Superior temporal gyrus (tissue), 1 donor: ENCODE measurements at regions not wholly inside any gene's neighbourhood (a gene's known extent, or its start where the extent isn't known, plus 50 kb on each side); places are given as distances from the start of the nearest gene placed in this dataset.
"Not testable (repeated sequence)": the region's sequence is repeated elsewhere in the genome, so short reads cannot be mapped to it uniquely, and the experiment has no call there.

ENCODE experiments used
- DNase-seq: peaks from one replicate; pipeline ENCODE4 v3.0.0-alpha.2; 2016; ENCODE audit errors: extremely low spot score

DNA sequence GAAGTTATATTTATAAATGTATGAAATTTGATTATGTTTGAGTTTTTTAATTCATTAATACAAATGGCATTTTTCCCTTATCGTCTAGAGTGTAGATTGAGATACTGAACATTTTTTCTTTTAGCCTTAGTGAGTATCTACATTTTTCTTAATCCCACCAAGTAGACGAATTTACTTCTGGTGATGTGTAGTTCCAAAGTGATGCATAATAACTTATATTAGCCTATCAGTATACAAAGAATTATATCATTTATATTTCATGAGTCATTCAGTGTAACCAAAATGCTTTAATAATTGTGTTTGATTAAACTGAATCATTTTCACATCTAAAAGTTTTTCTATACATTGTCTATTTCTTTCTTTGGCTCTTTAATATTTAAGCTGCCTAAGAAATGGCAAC lies 745.6 kb upstream of the LUZP2 start:
- DNase-seq: no peak

GRCh38 chr11:23755076-23755475 lies 741.8 kb upstream of the LUZP2 start:
- no peak for DNase-seq

- DNase-seq: no peak
Measured at GRCh38 chr11:23755769-23756168, 741.1 kb upstream of the LUZP2 start.

DNA sequence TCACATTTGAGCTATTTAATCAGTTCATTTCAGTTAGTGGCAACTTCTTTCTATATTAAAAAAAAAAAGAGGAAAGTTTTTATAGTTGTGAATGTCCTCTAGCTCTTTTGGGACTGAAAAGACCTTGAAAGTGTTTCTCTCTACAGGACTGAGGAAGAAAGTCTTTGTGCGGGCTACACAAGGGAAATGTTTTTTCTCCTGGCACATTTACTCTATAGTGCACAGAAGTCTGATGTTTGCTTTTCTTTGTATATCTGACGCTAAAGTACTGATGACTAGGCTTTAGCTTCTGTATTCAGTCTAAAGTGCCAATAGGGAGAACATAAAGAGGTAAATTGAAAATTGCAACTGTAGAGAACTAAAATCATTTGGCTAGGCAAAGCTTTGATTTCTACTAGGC lies 737.4 kb upstream of the LUZP2 start:
- DNase-seq: no peak

DNA sequence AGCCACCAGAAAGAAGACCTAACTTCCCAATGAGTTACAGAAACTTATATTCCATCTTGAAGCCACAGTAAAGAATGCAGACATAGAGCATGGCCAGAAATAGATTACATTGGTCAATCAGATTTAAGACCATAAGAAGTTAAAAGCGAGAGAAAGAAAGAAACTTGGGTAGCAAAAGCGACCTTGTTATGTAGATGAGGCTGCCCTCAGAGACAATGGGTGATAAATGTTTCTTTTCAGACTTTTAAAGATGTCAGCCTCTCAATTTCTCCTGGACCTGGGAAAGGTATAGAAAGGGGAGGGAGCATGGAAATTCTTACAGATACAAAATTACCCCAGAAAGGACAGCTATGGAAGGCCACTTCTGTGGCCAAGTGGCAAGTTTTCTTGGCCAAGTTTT lies 732.6 kb upstream of the LUZP2 start:
- DNase-seq: no peak

DNA sequence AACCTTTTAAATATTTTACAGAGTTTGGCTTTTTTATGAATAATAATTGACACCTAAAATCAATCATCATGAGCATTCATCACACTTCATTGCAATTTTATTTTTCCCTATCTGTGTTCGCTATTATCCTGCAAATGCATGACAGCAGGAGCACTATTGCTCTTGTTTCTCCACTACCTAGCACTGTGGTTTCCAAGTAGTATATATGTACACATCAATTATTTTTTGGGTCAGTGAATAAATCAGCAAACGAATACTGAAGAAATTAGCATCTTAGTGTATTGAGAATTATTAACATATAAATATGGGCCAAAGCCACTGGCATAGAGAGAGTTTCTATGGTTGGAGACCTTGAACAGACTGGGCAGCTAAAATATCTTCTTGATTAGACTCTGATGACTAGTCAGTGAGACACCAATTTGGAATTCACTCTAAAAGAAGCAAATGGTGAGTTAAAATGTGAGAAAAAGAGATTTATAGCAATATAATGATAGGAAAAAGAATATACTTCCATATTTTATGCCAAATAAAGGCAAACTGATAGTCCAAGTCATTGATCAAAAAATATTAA lies 731.1 kb upstream of the LUZP2 start:
- DNase-seq: no peak

- no peak for DNase-seq
Measured at GRCh38 chr11:23767576-23767975, 729.3 kb upstream of the LUZP2 start.

DNA sequence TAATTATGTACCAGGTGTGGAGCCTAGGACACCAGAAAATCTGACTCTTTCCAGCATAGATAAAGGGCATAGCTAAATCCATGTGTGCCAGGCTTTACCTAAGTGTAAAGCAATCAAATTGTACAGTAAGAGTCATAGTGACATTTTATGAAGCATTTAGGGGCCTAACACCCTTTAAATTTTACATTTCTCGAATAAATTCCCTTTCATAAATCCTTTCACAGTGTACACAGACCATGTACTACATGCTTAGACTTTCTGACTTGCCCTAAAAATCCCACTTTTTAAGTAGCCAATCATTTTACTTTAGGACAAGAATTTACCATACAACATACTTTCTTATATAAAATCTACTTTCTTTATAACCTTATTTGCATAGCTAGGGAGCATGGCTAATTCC lies 727.6 kb upstream of the LUZP2 start:
- no peak for DNase-seq

GRCh38 chr11:23772081-23772480 lies 724.8 kb upstream of the LUZP2 start:
- DNase-seq: no peak

- no peak for DNase-seq
Measured at GRCh38 chr11:23778971-23779370, 717.9 kb upstream of the LUZP2 start.

- no peak for DNase-seq
Measured at GRCh38 chr11:23780231-23780630, 716.6 kb upstream of the LUZP2 start.

DNA sequence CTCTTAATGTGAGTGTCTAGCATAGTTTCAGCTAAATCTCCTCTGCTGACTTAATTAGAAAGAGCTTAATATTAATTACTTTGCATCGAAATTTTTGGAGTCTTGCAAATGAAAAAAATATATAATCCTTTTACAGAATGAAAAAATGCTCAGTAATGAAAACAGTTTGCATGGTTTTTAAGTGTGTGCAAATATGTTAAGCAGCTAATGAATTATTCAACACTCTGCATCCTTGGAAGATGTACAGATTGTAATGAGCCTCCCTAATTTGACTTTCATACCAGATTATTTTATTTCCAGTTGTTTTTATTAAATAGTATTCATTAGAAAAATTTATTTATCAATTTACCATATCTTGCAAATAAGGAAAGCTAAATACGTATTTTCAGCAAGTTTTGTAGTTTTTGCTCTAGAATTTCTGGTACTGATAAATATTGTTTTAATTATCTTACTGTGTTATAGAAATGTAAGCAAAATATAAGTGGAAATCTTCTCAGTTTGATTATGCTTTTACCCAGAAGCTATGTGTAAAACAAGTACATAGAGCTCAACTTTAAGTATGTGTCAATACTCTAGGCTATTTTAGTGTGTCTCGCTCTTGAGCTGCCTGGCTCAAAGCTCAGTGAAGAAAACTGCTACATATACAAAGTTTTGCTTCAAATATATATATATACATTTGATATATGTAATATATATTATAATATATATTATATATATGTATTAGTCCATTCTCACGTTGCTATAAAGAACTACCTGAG lies 714.9 kb upstream of the LUZP2 start:
- DNase-seq: no peak

DNA sequence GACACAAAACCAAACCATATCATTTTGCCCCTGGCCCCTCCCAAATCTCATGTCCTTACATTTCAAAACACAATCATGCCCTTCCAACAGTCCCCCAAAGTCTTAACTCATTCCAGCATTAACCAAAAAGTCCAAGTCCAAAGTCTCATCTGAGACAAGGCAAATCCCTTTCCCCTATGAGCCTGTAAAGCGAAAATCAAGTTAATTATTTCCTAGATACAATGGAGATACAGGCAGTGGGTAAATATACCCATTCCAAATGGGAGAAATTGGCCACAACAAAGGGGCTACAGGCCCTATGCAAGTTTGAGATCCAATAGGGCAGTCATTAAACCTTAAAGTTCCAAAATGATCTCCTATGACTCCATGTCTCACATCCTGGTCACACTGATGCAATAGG lies 709.9 kb upstream of the LUZP2 start:
- DNase-seq: not testable (repeated sequence)

DNA sequence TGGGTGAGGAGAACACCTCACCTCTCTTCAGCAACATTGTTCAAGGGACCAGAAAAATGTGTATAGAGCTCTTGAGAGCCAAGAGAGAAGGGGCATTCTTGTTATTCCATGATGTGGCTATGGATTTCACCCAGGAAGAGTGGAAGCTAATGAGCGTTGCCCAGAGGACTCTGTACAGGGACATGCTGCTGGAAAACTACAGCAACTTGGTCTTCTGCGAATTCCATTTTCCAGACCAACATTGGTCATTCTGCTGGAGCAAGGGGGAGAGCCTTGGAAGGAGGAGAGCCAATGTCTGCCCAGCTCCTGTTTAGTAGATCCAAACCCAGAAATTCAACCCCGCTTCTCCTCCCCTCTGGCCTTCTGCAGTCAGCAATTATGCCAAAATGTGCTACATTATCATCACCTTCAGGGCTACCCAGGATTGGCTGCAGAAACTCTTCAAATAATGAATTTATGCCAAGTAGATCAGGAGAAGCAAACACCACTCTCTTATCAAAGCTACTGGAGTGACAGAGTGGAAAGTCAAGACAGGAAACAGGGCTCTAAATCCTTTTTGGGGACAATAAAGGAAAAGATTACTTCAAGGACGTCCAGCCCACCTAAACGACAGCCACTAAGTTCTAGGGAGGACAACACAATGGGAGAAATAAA lies 707.5 kb upstream of the LUZP2 start:
- DNase-seq: no peak

- DNase-seq: no peak
Measured at GRCh38 chr11:23789938-23790371, 706.9 kb upstream of the LUZP2 start.

DNA sequence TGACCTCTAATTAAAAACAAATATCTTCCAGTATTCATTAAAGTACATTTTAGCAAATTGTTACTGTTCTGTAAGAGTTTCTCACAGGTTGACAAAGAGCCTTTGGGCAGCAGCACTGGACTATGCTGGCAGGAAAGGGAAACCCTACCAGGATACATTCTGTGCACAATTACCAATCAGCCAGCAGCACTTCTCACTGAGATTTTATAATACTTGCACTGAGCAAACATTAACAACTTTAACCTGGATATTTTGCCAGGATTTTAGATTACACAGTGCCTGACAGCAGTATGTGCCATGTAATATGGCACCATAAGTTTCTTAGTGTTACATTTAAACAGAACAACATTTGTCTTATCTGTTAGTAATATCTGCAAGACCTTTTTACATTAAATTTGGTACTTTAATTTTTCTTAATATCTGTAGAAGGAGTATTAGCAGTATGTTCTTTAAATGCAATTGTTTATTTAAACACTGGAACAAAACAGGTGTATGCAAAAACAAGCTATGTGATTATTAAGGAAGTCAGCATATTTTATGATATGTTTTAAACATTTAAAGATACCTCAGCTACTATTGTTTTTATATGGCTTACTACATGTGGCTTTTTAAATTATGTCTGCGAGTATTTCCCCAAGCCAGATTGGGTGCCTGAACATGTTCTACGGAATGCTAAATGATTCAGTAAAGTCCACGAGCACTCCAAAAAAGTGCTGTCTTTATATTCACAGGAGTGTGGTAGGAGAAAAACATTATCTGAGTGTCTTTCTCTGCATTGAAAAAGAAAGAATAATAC lies 699.0 kb upstream of the LUZP2 start:
- DNase-seq: no peak

GRCh38 chr11:23834306-23834705 lies 662.5 kb upstream of the LUZP2 start:
- not testable (repeated sequence) for DNase-seq

- DNase-seq: no peak
Measured at GRCh38 chr11:23836981-23837380, 659.9 kb upstream of the LUZP2 start.

GRCh38 chr11:23840872-23841271 lies 656.0 kb upstream of the LUZP2 start:
- no peak for DNase-seq

DNA sequence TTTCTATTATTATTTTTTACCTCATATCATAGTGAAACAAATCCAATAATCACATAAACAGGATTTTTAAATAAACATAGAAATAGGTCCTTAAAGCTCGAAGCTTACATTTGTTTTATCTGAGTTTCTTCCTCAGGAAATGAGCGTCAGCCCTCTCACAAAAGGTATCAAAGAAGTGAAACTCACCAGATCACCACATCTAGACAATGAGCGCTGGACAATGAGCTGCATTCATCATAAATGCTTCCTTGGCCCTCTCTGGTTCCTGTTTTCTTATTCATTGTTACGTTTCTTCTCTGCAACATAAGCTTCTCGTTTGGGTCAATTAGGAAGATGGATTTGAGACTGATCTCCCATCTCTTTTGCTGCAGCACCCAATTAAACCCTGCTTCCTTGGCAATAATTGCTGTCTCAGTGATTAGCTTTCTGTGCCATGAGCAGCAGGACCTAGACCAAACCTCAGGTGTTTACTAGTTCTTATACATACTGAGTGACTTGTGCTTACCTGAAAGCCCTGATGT lies 649.9 kb upstream of the LUZP2 start:
- no peak for DNase-seq

GRCh38 chr11:23851216-23851615 lies 645.6 kb upstream of the LUZP2 start:
- no peak for DNase-seq

- no peak for DNase-seq
Measured at GRCh38 chr11:23856654-23857053, 640.2 kb upstream of the LUZP2 start.
